ENCODE measurements at regions not wholly inside any gene's neighbourhood (a gene's known extent, or its start where the extent isn't known, plus 50 kb on each side); places are given as distances from the start of the nearest gene placed in this dataset.

GRCh38 chr18:60149316-60149715 is 223.3 kb downstream of the MC4R start:
- TF ChIP-seq EZH2 (IDR thresholded peaks at IDR 0.05) (no peak), POLR2AphosphoS5 (IDR thresholded peaks at IDR 0.05; ENCODE audit: borderline replicate concordance, low read depth, low read length) (no peak), FOXP2 (optimal IDR thresholded peaks at IDR 0.05; ENCODE audit: control extremely low read depth, extremely low read length, insufficient read depth) (no peak)

All from SK-N-MC (cell line).